ENCODE measurements at regions not wholly inside any gene's neighbourhood (a gene's known extent, or its start where the extent isn't known, plus 50 kb on each side); places are given as distances from the start of the nearest gene placed in this dataset.

DNA sequence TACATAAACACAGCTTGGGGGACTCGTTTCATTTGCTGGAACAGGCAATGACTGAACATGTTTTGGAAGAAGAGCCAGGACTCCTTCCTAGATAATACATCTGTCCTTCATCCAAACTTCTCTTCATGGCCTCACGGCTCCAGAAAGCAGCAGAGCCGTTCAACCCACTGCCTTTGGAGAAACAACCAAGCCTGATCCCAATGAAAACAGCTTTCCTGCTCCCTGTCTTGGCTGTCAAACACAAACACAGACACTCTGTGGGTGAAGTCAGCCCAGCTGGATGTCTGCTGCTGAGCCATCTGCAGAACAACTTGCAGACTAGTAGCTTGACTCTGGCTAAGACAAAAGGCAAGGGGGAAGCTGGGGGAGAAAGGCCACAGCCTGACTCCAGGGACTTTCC, 345.1 kb upstream of the PSMD7 start:
- TF ChIP-seq POLR2A (IDR thresholded peaks at IDR 0.05) (no peak), CTCF (IDR thresholded peaks at IDR 0.05 in 8 of 11, conservative IDR thresholded peaks at IDR 0.05 in 3 of 11) (no peak), POLR2AphosphoS5 (IDR thresholded peaks at IDR 0.05) (no peak)

All from spleen (tissue), 7 donors.